GM21786 (cell line): ENCODE measurements at regions not wholly inside any gene's neighbourhood (a gene's known extent, or its start where the extent isn't known, plus 50 kb on each side); places are given as distances from the start of the nearest gene placed in this dataset.
A peak's percentile ranks its signal among the peaks of the same experiment; 100 is the strongest.
"Not testable (repeated sequence)": the region's sequence is repeated elsewhere in the genome, so short reads cannot be mapped to it uniquely, and the experiment has no call there.

Source experiments
- ATAC-seq: cut with Tn5 transposase; IDR thresholded peaks from one replicate; pipeline ENCODE4 v1.9.1; 2021; ENCODE audit not compliant: unreplicated experiment

DNA sequence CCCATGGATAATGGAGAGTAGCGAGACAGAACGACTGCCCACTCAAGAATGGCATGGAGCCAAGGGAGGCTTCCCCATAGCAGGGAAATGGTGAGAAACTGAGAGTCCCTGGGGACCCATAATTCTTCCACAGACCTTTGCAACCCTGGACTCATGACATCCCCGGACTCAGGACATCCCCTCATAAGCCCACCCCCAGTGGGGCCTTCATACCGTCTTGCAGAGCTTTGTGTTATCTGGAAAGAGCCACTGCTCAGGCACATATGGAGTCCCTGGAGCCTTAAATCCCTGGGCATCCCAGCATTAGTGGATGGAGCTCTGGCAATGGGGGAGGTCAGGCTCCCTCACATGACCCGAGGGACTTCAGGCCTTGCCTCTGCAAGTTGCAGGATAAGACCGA is 865.4 kb upstream of the ARRDC3 start:
- no peak for ATAC-seq

DNA sequence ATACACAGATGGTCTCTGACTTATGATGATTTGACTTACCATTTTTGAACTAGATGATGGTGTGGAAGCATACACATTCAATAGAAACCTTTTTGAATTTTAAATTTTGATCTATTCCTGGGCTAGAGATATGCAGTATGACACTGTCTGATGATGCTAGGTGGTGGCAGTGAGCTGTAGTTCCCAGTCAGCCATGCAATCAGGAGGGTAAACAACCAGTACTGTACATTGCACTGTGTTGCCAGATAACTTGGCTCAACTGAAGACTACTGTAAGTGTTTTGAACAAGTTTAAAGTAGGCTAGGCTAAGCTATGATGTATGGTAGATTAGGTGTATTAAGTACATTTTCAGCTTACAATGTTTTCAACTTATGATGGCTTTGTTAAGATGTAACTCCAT is 859.1 kb upstream of the ARRDC3 start:
- ATAC-seq, result no peak

DNA sequence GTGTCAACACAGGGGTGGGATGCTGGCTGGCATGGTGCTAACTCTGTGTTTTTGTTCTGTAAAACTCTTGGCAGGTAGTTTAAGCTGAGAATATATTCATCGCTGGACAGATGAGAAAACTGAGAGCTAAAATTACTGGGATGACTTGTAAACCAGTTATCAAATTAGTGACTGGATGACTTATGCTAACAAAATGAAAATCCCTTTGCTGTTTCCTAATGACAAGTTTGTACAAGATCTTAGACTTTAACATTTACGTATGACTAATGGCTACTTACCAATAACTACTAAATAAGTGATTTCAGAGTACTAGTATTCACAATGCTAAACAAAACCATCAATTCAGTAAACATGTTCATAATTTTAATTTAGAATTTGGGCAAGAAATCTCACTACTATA is 854.8 kb upstream of the ARRDC3 start:
- no peak for ATAC-seq

DNA sequence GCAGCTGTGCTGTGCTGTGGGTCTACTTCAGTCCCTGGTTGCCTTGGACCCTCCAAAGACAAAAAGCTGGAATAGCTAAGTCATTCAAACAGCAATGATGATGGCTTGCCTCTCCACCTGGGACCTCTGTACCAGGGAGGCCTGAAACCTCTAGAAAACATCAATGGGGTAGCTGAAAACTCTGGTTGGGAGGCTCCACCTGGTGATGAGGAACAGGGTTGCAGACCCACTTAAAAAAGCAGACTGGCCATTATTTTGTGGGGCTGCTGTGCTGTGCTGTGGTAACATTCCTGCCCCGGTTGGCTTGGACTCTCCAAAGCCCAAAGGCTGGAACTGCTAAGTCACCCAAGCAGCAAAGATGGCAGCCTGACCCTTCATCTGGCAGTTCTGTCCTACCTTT is 839.3 kb upstream of the ARRDC3 start:
- ATAC-seq, result no peak

DNA sequence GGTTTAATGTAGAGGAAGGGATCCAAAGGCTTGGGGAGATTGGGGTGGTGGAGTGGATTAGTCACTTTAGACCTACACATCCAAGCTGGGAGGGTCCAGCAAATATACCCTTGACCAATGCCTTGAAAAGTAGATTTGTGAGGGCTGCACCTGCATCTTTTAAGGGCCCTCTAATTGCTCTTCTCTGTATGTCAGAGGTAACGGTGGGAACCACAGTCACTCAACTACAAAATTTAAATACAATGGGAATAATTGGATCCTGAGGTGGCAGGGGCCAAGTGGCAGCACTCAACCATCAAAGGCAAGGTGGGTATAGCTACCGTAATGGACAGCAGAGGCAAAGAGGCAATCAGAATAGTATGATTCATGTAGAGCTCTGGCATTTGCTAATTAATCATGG is 833.7 kb upstream of the ARRDC3 start:
- ATAC-seq, result not testable (repeated sequence)

DNA sequence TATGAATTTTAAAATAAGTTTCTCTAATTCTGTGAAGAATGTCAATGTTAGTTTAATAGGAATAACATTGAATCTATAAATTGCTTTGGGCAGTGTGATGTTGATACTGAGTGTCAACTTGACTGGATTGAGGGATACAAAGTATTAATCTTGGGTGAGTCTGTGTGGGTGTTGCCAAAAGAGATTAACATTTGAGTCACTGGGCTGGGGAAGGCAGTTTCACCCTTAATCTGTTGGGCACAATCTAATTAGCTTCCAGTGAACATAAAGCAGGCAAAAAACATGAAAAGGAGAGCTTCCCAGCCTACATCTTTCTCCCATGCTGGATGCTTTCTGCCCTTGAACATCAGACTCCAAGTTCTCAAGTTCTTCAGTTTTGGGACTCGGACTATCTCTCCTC is 832.0 kb upstream of the ARRDC3 start:
- ATAC-seq, result no peak

DNA sequence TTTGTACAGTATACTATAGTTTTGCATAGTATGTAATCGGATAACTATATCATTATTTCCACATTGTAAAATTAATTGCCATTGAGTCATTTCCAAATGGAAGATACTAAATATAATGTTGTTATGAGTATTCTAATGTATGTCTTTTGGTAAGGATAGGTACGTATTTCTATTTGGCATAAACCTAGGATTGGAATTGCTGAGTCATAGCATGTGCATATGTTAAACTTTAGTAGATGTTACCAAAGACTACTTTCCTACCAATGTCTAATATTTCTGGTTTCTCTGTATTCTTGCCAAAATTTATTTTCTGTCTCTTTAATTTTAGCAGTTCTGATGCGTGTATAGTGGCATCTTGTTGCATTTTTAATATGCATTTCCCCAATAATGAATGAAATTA is 825.1 kb upstream of the ARRDC3 start:
- no peak for ATAC-seq

DNA sequence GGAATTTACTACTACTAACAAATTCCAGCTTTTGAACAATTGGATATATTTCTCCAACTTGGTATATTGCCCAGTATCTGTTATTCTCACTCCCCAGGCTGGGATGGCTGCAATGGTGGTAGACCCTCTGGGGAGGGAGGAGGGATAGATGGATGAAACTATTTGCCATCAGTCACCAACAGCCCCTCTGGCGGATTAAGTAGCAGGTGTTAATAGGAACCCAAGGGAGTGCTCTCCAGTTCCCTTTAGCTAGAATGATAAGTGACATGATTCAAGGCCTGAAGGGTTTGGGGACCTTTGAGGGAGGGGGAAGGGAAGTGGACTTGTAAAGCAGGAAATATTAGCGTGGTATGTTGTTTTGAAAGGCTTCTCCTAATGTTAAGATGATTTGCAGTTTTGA is 824.0 kb upstream of the ARRDC3 start:
- no peak for ATAC-seq

DNA sequence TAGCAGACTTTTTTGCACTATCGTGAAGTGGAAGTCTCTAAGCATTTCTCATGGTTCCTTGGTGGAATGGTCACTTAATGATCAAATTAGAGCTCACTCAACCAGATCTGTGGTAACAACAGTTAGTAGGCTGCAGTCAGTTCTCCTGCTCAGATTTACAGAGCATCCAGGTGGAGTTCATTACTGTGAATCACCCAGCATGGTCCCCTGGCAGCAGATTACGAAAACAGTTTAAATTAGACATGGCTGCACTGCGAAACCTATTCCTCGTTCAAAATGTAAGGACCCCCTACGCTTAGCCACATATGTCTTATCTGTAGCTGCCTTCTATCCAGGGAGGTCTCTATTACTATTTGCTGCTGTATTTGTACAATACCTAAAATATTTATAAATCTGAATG is 823.6 kb upstream of the ARRDC3 start:
- no peak for ATAC-seq

DNA sequence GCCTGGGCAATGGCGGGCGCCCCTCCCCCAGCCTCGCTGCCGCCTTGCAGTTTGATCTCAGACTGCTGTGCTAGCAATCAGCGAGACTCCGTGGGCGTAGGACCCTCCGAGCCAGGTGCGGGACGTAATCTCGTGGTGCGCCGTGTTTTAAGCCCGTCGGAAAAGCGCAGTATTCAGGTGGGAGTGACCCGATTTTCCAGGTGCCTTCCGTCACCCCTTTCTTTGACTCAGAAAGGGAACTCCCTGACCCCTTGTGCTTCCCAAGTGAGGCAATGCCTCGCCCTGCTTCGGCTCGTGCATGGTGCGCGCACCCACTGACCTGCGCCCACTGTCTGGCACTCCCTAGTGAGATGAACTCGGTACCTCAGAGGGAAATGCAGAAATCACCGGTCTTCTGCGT is 815.9 kb upstream of the ARRDC3 start:
- not testable (repeated sequence) for ATAC-seq

DNA sequence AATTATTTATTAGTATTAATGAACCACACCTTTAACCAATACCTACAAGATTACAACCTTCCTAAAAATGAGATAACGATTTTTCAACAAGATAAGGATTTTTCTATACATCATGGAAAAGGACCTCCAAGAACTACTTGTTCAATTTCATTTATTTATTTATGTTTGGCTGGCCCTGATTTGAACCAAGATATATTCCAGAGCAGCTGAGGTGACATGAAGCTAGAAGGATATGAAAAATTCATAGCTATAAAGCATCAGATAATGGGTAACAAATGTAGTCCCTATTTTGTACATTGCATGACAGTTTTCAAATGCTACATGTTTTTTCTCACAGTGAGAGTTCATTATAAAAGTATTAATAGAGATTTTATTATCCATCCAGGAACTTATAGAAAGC is 798.5 kb upstream of the ARRDC3 start:
- no peak for ATAC-seq

DNA sequence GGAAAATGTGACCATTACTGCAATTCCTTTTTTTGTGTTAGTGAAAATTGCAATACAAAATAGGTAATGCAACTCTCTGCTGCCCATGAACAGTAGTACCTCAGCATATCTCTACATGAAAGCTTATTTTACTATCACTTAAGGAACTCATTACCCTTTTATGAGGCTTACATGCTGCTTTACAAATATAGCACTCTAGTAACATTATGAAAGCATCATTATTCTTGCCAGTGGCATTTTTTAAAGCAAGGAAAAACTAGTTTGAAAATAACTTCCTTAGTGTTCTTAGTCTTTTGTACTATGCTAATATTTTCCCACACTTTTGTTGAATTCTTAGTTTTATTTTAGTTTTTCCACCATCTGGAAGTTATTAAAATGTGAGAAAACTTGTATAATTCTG is 797.3 kb upstream of the ARRDC3 start:
- no peak for ATAC-seq

DNA sequence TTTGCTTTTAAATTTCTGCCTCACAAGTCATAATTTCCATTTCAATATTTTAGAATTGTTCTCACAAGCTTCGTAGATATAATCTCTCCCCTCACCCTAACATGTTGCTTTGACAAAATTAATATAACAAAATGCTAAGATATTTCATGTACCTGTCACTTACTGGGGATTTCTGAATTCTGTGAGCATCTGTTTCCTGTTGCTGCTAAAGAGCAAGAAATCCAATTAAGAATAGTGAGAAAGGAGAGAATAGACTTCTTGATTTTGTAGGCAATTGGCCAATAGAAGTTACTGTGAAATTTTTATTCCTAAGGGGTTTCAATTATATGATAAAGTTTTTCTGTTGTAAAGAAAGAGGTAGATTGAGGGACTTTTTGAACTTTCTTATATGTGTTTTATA is 796.5 kb upstream of the ARRDC3 start:
- no peak for ATAC-seq

DNA sequence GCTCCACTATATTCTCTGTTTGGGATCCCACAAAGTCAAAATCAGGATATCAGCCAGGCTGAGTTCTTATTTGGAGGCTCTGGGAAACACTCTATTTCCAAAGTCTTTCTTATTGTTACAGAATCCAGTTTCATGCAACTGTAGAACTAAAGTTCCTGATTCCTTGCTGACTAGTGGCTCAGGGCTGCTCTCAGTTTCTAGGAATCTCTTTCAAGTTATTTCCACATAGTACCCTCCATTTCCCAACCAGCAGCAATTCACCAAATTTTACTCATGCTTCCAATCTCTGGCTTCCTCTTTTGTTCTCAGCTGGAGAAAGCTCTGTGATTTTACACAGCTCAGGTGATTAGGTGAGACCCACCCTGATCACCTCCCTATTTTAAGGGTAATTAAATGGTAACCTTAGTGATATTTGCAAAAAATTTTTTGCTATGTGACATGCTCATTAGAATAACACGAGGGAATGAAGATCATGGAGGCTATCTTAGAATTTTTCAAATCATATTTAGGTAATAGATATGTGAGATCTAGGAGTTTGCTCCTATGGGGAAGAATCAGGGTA is 794.9 kb upstream of the ARRDC3 start:
- no peak for ATAC-seq

DNA sequence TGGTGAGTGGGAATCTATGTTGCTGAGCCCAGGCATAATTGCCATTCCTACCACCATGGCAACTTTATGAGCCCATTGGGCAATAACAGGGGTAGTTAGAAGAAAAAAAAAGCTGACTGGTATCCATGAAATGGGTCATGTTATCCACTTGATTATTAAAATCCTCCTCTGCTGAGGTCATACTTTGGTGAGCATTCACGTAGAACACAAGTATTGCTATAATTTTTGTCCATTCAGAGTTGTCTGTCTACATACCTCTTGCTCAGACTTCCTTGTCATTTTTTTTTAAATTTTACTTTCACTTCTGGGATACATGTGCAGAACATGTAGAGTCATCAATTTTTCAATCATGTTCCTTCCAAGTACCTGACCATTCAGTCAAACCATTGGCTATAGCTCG is 780.8 kb upstream of the ARRDC3 start:
- ATAC-seq, result no peak

DNA sequence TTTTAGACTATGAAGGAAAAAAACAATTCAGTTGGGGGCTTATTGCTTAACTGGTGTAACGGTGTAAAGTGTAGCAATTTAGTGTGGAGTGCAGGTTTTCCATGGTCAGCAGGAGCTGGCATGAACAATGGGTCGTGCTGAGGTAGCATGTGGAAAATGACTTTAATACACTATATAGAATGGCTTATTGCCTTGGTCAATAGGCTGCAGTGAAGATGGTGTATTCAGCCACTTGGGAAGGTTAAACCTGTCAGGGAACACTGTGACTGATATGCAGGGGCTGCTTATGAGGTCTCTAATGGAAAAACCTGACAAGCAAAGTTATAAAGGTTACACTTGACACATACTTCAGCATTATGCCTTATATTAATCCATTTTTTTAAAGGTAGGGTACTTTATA is 764.7 kb upstream of the ARRDC3 start:
- no peak for ATAC-seq

DNA sequence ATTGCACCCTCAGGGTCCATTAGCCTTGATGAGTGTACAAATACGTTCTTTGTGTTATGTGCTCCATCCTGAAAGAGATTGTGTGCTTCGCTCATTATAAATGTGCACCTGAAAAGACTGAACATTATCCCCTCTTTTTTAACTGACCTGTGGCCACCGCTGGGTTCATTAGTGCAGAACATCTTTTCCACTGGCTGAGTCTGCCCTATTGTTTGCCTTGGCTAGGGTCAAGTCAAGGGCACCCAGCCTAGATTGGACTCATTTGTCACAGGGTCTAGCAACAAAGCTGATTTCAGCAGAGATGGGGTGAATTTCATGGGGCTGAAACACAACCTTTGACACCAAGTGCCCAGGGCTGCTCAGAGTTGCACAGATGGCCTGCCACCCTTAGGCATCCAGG is 764.1 kb upstream of the ARRDC3 start:
- no peak for ATAC-seq

DNA sequence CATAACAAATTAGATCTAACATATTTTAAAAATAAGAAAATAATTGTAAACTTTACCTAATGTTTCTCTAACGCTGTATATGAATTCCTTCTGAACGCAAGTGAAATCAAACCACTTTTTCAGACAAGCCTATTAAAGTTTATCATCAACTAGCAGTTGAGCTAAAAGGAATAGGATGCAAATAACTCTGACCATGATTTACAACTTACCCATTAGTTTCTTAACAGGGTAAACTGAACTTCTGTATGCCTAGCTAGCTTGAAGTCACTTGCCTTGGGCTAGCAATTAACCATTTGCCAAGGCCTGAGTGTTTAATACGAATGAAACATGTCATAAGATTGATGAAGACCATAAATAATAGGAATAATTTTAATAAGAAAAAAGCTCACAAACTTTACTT is 762.7 kb upstream of the ARRDC3 start:
- no peak for ATAC-seq

DNA sequence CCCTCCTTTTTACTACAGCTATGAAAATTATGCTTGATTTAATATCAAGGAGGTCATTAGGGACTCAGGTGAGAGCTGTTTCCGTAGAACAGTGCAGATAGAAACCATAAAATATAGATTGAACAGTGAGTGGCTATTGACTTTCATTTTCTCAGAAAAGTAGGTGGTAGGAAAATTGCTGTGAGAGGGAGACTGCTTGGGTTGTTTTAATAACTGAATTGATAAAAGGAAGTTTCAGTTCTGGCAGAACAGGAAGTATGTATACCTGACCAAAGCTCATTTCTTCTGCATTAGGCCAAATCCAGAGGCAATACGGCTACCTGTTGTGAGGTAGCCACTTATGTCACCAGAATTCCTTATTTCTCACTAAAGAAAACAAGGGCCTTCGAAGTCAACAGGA is 761.7 kb upstream of the ARRDC3 start:
- ATAC-seq, result peak; percentile 49

DNA sequence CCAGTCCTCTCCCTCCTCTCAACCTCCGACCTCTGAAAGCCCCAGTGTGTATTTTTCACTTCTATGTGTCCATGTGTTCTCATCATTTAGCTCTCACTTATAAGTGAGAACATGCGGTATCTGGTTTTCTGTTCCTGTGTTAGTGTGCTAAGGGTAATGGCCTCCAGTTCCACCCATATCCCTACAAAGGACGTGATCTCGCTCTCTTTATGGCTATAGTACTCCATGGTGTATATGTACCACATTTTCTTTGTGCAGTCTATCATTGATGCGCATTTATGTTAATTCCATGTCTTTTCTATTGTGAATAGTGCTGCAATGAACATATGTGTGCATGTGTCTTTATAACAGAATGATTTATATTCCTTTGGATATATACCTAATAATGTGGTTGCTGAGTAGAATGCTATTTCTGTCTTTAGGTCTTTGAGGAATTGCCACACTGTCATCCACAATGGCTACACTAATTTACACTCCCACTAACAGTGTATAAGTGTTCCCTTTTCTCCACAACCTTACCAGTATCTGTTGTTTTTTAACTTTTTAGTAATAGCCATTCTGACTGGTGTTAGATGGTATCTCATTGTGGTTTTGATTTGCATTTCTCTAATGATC is 749.3 kb upstream of the ARRDC3 start:
- ATAC-seq, result not testable (repeated sequence)

DNA sequence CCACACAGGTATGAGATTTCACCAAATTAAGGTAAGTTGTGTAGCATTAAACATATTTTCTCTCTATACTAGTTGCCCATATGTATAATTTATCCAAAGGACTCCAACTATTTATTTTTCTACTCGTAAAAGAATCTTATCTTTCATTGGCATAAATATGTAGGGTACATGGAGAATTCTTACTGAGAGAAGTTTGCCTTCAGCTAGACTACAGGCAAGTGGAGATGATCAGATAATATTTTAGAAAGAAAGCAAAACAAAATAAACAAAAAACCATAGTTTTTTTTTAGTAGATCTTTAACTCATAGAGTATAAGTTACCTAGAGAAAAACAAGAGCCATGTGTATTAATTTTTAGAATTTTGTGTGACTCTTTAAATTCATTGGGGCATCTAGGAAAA is 743.1 kb upstream of the ARRDC3 start:
- no peak for ATAC-seq

DNA sequence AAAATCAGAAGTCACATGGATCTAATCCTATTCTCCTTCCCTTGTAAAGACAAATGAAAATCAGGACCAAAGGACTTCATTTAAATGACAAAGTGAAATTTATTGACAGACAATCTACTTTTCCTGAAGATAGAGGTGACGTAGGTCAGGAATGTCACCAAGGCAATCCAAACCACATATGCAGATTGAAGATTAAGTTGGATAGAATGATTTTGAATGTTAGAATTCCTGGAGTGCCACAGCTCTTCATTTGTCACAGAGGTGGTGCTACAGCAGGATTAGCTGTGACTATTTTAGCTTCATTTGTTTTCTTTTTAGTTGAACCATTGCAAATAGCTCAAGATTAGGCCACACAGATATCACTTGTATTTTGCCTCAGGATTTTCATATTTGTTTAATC is 736.0 kb upstream of the ARRDC3 start:
- no peak for ATAC-seq

DNA sequence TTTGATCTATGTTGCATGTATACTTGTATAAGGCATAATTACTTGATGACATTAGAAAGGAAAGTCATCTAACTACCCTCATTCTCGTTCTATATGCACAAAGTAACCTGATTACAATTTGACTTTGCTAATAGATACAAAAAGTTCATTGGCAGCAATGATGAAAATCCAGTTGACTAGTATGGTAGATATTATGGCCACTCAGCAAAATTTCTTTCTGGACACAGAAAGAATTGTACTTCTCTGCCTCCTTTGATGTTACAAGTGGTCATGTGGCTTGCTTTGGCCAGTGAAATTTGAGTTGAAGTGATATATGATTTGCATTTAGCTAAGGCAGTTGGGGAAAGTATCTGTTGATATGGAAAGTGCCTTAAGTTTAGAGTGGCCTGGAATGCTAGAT is 723.7 kb upstream of the ARRDC3 start:
- no peak for ATAC-seq
